Endodermal cell (in vitro differentiated cells): ENCODE measurements at regions not wholly inside any gene's neighbourhood (a gene's known extent, or its start where the extent isn't known, plus 50 kb on each side); places are given as distances from the start of the nearest gene placed in this dataset.

Experiments
- DNase-seq: peaks from one replicate; pipeline ENCODE4 v3.0.0-alpha.2; 2017
- H3K27ac ChIP-seq: 2 replicates; pipeline ENCODE4 v1.5.1; 2013; ENCODE audit warnings: mild to moderate bottlenecking, low read depth, low read length, moderate library complexity
- H3K27me3 ChIP-seq: 2 replicates; pipeline ENCODE4 v1.6.1; 2013; ENCODE audit warnings: mild to moderate bottlenecking, low read length, moderate library complexity; ENCODE audit not compliant: insufficient read depth, control insufficient read depth, poor library complexity, severe bottlenecking
- H3K36me3 ChIP-seq: 2 replicates; pipeline ENCODE4 v1.7.0; 2013; ENCODE audit warnings: mild to moderate bottlenecking, low read length, moderate library complexity; ENCODE audit not compliant: control insufficient read depth, insufficient read depth
- H3K4me1 ChIP-seq: one replicate; pipeline ENCODE4 v1.7.0; 2013; ENCODE audit warnings: low read length; ENCODE audit not compliant: control insufficient read depth, insufficient read depth
- H3K4me3 ChIP-seq: 2 replicates; pipeline ENCODE4 v1.5.1; 2013; ENCODE audit warnings: mild to moderate bottlenecking, low read length, moderate library complexity
- H3K9ac ChIP-seq: 2 replicates; pipeline ENCODE4 v1.6.1; 2013; ENCODE audit warnings: mild to moderate bottlenecking, low read length, moderate library complexity; ENCODE audit not compliant: poor library complexity, severe bottlenecking; ENCODE audit errors: extremely low read depth
- H3K9me3 ChIP-seq: 2 replicates; pipeline ENCODE4 v1.6.1; 2013; ENCODE audit warnings: mild to moderate bottlenecking, low read length, moderate library complexity; ENCODE audit not compliant: control insufficient read depth
- H3K27ac Mint-ChIP-seq: 2 replicates; pipeline ENCODE4 v1.8.0; 2020; ENCODE audit warnings: mixed read lengths
- H3K27me3 Mint-ChIP-seq: 2 replicates; pipeline ENCODE4 v1.8.0; 2021; ENCODE audit warnings: mild to moderate bottlenecking, mixed read lengths; ENCODE audit not compliant: insufficient read depth
- H3K36me3 Mint-ChIP-seq: 2 replicates; pipeline ENCODE4 v1.8.0; 2020; ENCODE audit warnings: low read depth, mixed read lengths
- H3K4me1 Mint-ChIP-seq: 2 replicates; pipeline ENCODE4 v1.8.0; 2020; ENCODE audit warnings: mixed read lengths
- H3K4me3 Mint-ChIP-seq: 2 replicates; pipeline ENCODE4 v1.8.0; 2020; ENCODE audit warnings: mild to moderate bottlenecking, moderate library complexity, mixed read lengths
- H3K9me3 Mint-ChIP-seq: 2 replicates; pipeline ENCODE4 v1.8.0; 2020; ENCODE audit warnings: mild to moderate bottlenecking, mixed read lengths
- CTCF ChIP-seq: fragments of 200-600 bp; sonication (generic); conservative IDR thresholded peaks from 2 replicates; pipeline ENCODE4 v1.5.0; 2021; ENCODE audit warnings: antibody characterized with exemption, mild to moderate bottlenecking
- WGBS, 2 experiments: methylation state at CpG; one replicate each; pipeline versions ENCODE4 v1.1.5 to v1.1.7; 2013; ENCODE audit warnings: missing lambda C conversion rate in 2 of 2, mixed read lengths in 1 of 2; ENCODE audit not compliant: insufficient coverage in 1 of 2, insufficient read length in 1 of 2; 5-methylcytosine and 5-hydroxymethylcytosine counted together

- Mint-ChIP-seq H3K4me1 (peaks cover 9% of the 10 kb centered on the region), H3K27me3 (no peaks in the 10 kb centered on the region), H3K36me3 (no peaks in the 10 kb centered on the region), H3K4me3 (no peak overlapping the region), H3K27ac (no peak overlapping the region), H3K9me3 (peaks cover 8% of the 10 kb centered on the region)
- Histone ChIP-seq H3K4me3 (peak overlapping the region; percentile 45), H3K27me3 (no peaks in the 10 kb centered on the region), H3K4me1 (no peaks in the 10 kb centered on the region), H3K27ac (no peak overlapping the region), H3K9me3 (peaks cover 6% of the 10 kb centered on the region), H3K36me3 (no peaks in the 10 kb centered on the region), H3K9ac (no peak overlapping the region)
- TF ChIP-seq CTCF = no peak
- WGBS, 2 experiments = 91% methylated on average over 3 to 4 of the region's 4 CpGs
- no peak for DNase-seq
Observed at GRCh38 chr3:96300743-96301142, 513.7 kb upstream of the EPHA6 start.

- Histone ChIP-seq H3K27me3 (no peaks in the 10 kb centered on the region), H3K9ac (no peak overlapping the region), H3K27ac (no peak overlapping the region), H3K4me1 (no peaks in the 10 kb centered on the region), H3K4me3 (no peak overlapping the region), H3K9me3 (no peaks in the 10 kb centered on the region), H3K36me3 (no peaks in the 10 kb centered on the region)
- no peak overlapping the region for H3K27ac Mint-ChIP-seq
- no peaks in the 10 kb centered on the region for H3K9me3 Mint-ChIP-seq
- no peaks in the 10 kb centered on the region for H3K36me3 Mint-ChIP-seq
- WGBS, 2 experiments = 84 to 100% methylated on average over 1 of the region's 1 CpG
- H3K27me3 Mint-ChIP-seq = no peaks in the 10 kb centered on the region
- no peak overlapping the region for H3K4me3 Mint-ChIP-seq
- H3K4me1 Mint-ChIP-seq = no peaks in the 10 kb centered on the region
- no peak for TF ChIP-seq CTCF
- DNase-seq = no peak
Observed at GRCh38 chr3:96319166-96319565, 495.2 kb upstream of the EPHA6 start.

DNA sequence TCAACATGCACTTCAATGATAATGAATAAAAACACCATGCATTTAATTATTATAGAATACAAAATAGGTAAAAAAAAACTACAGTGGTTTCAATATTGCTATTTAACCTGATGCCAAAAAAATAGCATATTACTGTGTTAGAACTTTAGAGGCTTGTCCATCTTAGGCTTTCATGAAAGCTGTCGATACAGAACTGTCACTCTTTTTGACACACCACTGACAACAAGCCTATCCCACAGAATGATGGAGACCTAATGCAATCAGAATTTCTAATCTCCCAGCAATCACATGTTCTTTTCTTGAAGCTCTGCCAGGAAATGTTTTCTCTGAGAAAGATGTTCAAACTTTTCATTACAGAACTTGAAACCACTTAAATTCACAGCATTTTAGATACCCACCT, 490.3 kb upstream of the EPHA6 start:
- H3K4me1 Mint-ChIP-seq = no peaks in the 10 kb centered on the region
- H3K27me3 Mint-ChIP-seq = no peaks in the 10 kb centered on the region
- no peak overlapping the region for H3K9ac ChIP-seq
- H3K4me1 ChIP-seq = no peaks in the 10 kb centered on the region
- no peak overlapping the region for H3K4me3 ChIP-seq
- 83 to 92% methylated on average over 1 of the region's 1 CpG for WGBS, 2 experiments
- H3K27me3 ChIP-seq = no peaks in the 10 kb centered on the region
- no peaks in the 10 kb centered on the region for H3K36me3 ChIP-seq
- no peak for DNase-seq
- no peaks in the 10 kb centered on the region for H3K36me3 Mint-ChIP-seq
- peaks cover 4% of the 10 kb centered on the region for H3K9me3 Mint-ChIP-seq
- no peak overlapping the region for H3K27ac Mint-ChIP-seq
- no peak for TF ChIP-seq CTCF
- no peaks in the 10 kb centered on the region for H3K9me3 ChIP-seq
- H3K4me3 Mint-ChIP-seq = no peak overlapping the region
- H3K27ac ChIP-seq = no peak overlapping the region
